GM21528 (cell line): ENCODE measurements at regions not wholly inside any gene's neighbourhood (a gene's known extent, or its start where the extent isn't known, plus 50 kb on each side); places are given as distances from the start of the nearest gene placed in this dataset.
A peak's percentile ranks its signal among the peaks of the same experiment; 100 is the strongest.
"Not testable (repeated sequence)": the region's sequence is repeated elsewhere in the genome, so short reads cannot be mapped to it uniquely, and the experiment has no call there.

Source experiments
- ATAC-seq: cut with Tn5 transposase; IDR thresholded peaks from one replicate; pipeline ENCODE4 v1.9.1; 2021; ENCODE audit warnings: mild to moderate bottlenecking, moderate library complexity; ENCODE audit not compliant: unreplicated experiment, low FRiP score

- no peak for ATAC-seq
Observed at GRCh38 chr4:12145106-12145505, 716.4 kb upstream of the HS3ST1 start.

GRCh38 chr4:12144051-12144450 lies 715.4 kb upstream of the HS3ST1 start:
- ATAC-seq: no peak

- no peak for ATAC-seq
Observed at GRCh38 chr4:12140864-12141263, 712.2 kb upstream of the HS3ST1 start.

DNA sequence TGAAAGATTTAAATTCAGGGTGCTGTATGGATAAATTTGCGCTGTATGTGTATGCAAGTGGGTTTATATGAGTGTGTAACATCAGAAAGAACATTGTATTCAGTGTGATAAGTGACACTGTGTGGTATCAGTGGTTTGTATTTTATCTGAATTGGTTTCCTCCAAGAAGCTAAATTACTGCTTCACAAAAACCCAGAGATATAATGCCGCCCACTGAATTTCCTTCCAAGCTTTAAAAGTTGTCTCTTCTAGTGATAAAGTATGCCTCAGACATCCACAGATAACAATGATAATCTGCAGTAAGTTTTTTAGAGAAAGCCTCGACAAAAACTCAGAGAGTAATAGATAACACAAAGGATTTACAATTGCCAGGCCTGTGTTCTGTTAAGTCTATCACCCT lies 710.6 kb upstream of the HS3ST1 start:
- no peak for ATAC-seq

DNA sequence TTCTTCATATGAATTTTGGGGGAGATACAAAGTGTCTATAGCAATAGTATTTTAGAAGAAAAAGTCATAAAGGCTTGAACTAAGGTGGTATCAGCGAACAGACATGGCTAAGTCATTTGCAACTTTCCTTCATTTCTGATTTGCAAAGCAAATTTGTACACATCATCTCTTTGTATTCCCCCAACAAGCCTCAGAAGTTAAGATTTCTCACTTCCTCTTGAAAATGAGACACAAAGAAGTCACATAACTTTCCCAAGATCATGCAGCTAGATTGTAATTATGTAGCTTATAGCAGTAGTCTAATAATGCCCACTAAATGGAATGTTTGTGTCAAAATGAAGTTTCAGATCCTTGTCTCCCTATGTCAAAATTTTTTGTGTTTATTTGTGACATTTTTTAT lies 709.8 kb upstream of the HS3ST1 start:
- ATAC-seq: no peak

GRCh38 chr4:12137575-12137974 lies 708.9 kb upstream of the HS3ST1 start:
- no peak for ATAC-seq

DNA sequence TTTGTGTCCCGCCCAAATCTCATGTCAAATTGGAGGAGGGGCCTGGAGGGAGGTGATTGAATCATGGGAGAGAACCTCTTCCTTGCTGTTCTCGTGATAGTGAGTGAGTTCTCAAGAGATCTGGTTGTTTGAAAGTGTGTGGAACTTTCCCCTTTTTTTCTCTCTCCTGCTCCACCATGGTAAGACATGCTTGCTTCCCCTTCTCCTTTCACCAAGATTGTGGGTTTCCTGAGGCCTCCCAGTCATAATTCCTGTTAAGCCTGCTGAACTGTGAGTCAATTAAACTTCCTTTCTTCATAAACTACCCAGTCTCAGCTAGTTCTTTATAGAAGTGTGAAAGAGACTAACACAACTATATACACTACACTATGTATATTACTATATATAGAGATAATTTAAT lies 697.8 kb upstream of the HS3ST1 start:
- no peak for ATAC-seq

- ATAC-seq: no peak
Observed at GRCh38 chr4:12124138-12124537, 695.4 kb upstream of the HS3ST1 start.

- no peak for ATAC-seq
Observed at GRCh38 chr4:12123707-12124106, 695.0 kb upstream of the HS3ST1 start.

- ATAC-seq: no peak
Observed at GRCh38 chr4:12122316-12122715, 693.6 kb upstream of the HS3ST1 start.

GRCh38 chr4:12120968-12121367 lies 692.3 kb upstream of the HS3ST1 start:
- no peak for ATAC-seq

GRCh38 chr4:12118651-12119213 lies 690.0 kb upstream of the HS3ST1 start:
- ATAC-seq: peak; percentile 88

- no peak for ATAC-seq
Observed at GRCh38 chr4:12116009-12116552, 687.4 kb upstream of the HS3ST1 start.

GRCh38 chr4:12110627-12111026 lies 681.9 kb upstream of the HS3ST1 start:
- no peak for ATAC-seq

DNA sequence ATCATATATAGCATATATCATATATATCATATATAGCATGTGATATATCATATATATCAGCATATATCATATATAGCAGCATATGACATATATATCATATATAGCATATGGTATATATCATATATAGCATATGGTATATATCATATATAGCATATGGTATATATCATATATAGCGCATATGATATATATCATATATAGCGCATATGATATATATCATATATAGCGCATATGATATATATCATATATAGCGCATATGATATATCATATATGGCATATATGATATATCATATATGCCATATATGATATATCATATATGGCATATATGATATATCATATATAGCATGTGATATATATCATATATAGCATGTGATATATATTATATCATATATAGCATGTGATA lies 680.4 kb upstream of the HS3ST1 start:
- ATAC-seq: not testable (repeated sequence)

GRCh38 chr4:12105519-12105918 lies 676.8 kb upstream of the HS3ST1 start:
- ATAC-seq: no peak

DNA sequence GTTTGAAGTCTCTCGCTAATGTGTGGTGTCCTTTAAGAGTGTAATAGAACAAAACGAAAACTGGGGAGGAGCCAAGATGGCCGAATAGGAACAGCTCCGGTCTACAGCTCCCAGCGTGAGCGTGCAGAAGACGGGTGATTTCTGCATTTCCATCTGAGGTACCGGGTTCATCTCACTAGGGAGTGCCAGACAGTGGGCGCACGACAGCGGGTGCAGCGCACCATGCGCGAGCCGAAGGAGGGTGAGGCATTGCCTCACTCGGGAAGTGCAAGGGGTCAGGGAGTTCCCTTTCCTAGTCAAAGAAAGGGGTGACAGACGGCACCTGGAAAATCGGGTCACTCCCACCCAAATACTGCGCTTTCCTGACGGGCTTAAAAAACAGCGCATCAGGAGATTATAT lies 661.2 kb upstream of the HS3ST1 start:
- not testable (repeated sequence) for ATAC-seq

GRCh38 chr4:12084690-12085089 lies 656.0 kb upstream of the HS3ST1 start:
- ATAC-seq: no peak

- ATAC-seq: no peak
Observed at GRCh38 chr4:12071316-12071715, 642.6 kb upstream of the HS3ST1 start.

GRCh38 chr4:12053966-12054365 lies 625.3 kb upstream of the HS3ST1 start:
- ATAC-seq: no peak

GRCh38 chr4:12053556-12053955 lies 624.9 kb upstream of the HS3ST1 start:
- no peak for ATAC-seq

GRCh38 chr4:12050357-12050756 lies 621.7 kb upstream of the HS3ST1 start:
- ATAC-seq: no peak

DNA sequence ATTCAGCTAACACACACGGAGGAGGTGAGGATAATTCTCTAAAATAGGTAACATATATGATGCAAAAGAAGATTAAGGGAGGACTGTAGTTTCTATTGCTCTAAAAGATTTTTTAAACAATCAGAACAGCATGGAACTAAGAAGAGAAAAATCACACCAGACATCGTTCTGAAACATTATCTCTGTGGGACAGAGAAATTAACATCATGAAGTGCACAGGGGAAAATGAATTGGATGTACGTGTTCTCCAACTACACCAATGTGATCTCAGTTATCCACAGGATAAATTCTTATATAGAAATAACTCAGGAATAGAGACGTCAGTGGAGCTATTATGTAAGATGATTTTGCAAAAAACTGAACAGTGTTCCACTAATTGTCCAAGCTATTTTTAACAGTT lies 614.1 kb upstream of the HS3ST1 start:
- no peak for ATAC-seq
